Loucy (cell line): ENCODE measurements at regions not wholly inside any gene's neighbourhood (a gene's known extent, or its start where the extent isn't known, plus 50 kb on each side); places are given as distances from the start of the nearest gene placed in this dataset.

Source experiments
- H2AFZ ChIP-seq: fragments of 200-600 bp; sonication (generic); 2 replicates; pipeline ENCODE4 v1.6.0; 2016; ENCODE audit warnings: antibody characterized with exemption, mild to moderate bottlenecking, low read length, moderate library complexity
- H3F3A ChIP-seq: fragments of 200-600 bp; 2 replicates; pipeline ENCODE4 v1.6.0; 2016; ENCODE audit warnings: antibody characterized with exemption, low read depth, mild to moderate bottlenecking
- H3K27me3 ChIP-seq: fragments of 200-600 bp; sonication (generic); 2 replicates; pipeline ENCODE4 v1.6.1; 2014; ENCODE audit warnings: low read length, mild to moderate bottlenecking; ENCODE audit not compliant: insufficient read depth, poor library complexity, severe bottlenecking
- H3K36me3 ChIP-seq: fragments of 200-600 bp; sonication (generic); 2 replicates; pipeline ENCODE4 v1.6.1; 2016; ENCODE audit warnings: low read length; ENCODE audit not compliant: insufficient read depth
- H3K4me1 ChIP-seq: fragments of 200-600 bp; sonication (generic); 2 replicates; pipeline ENCODE4 v1.5.1; 2014; ENCODE audit warnings: low read length, mild to moderate bottlenecking; ENCODE audit not compliant: insufficient read depth, poor library complexity, severe bottlenecking
- H3K4me2 ChIP-seq: fragments of 200-600 bp; sonication (generic); 2 replicates; pipeline ENCODE4 v1.6.0; 2014; ENCODE audit warnings: antibody characterized with exemption, low read length, low read depth, mild to moderate bottlenecking; ENCODE audit not compliant: poor library complexity, severe bottlenecking
- H3K4me3 ChIP-seq: fragments of 200-600 bp; sonication (generic); 2 replicates; pipeline ENCODE4 v1.5.1; 2014; ENCODE audit warnings: low read length, mild to moderate bottlenecking, mixed read lengths; ENCODE audit not compliant: poor library complexity, severe bottlenecking
- H3K79me2 ChIP-seq: fragments of 200-600 bp; sonication (generic); 2 replicates; pipeline ENCODE4 v1.6.1; 2014; ENCODE audit warnings: low read length; ENCODE audit not compliant: insufficient read depth
- H3K9ac ChIP-seq: fragments of 200-600 bp; sonication (generic); 2 replicates; pipeline ENCODE4 v1.6.0; 2014; ENCODE audit warnings: mild to moderate bottlenecking, low read depth, low read length, moderate library complexity; ENCODE audit not compliant: poor library complexity, severe bottlenecking
- H3K9me2 ChIP-seq: fragments of 200-600 bp; sonication (generic); replicated peaks from 2 replicates; pipeline ENCODE4 v1.6.1; 2016; ENCODE audit warnings: low read depth, low read length, mixed read lengths
- H3K9me3 ChIP-seq: fragments of 200-600 bp; sonication (generic); 2 replicates; pipeline ENCODE4 v1.6.1; 2014; ENCODE audit warnings: mild to moderate bottlenecking, antibody characterized with exemption, low read length, low read depth; ENCODE audit not compliant: insufficient read depth
- H4K20me1 ChIP-seq: fragments of 200-600 bp; sonication (generic); 2 replicates; pipeline ENCODE4 v1.6.0; 2014; ENCODE audit warnings: antibody characterized with exemption, low read length, mild to moderate bottlenecking; ENCODE audit not compliant: insufficient read depth, poor library complexity, severe bottlenecking
- EZH2phosphoT487 ChIP-seq: fragments of 200-600 bp; IDR thresholded peaks from 2 replicates; pipeline ENCODE4 v1.6.1; 2018; ENCODE audit warnings: antibody characterized with exemption, mild to moderate bottlenecking, moderate library complexity, borderline replicate concordance
- TF ChIP-seq, protein P1 (sequence below): fragments of 200-600 bp; sonication (generic); conservative IDR thresholded peaks from 2 replicates; pipeline ENCODE4 v1.5.1; 2014; ENCODE audit warnings: mild to moderate bottlenecking, antibody characterized with exemption, low read length

DNA sequence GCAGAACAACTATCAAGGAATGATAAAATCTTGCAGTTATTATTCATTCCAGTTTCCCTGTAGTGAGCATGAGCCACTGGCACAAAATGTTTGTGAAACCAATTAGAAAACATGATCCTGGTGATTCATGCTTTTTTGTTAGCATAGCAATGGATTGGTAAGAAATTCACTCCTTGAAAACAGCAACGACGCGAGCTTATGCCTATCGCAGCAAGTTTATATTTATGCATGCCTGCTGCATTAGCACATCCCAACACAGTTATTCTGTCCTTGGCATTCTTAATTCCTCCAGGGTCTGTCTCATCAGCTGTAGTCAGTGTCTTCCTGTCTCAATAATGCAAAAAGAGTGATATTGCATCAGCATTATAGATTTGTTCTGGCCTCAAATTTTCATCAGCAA, 975.9 kb downstream of the STIM2 start:
- Histone ChIP-seq H4K20me1 (no peaks in the 10 kb centered on the region), H3K36me3 (no peaks in the 10 kb centered on the region), H3K9ac (no peak overlapping the region), H3K4me3 (no peak overlapping the region), H2AFZ (no peak overlapping the region), H3K9me2 (no peaks in the 10 kb centered on the region), H3K79me2 (no peaks in the 10 kb centered on the region), H3K4me2 (no peak overlapping the region), H3K9me3 (no peaks in the 10 kb centered on the region), H3K4me1 (no peaks in the 10 kb centered on the region), H3K27me3 (no peaks in the 10 kb centered on the region), H3F3A (no peaks in the 10 kb centered on the region)
- TF ChIP-seq, protein P1, sequence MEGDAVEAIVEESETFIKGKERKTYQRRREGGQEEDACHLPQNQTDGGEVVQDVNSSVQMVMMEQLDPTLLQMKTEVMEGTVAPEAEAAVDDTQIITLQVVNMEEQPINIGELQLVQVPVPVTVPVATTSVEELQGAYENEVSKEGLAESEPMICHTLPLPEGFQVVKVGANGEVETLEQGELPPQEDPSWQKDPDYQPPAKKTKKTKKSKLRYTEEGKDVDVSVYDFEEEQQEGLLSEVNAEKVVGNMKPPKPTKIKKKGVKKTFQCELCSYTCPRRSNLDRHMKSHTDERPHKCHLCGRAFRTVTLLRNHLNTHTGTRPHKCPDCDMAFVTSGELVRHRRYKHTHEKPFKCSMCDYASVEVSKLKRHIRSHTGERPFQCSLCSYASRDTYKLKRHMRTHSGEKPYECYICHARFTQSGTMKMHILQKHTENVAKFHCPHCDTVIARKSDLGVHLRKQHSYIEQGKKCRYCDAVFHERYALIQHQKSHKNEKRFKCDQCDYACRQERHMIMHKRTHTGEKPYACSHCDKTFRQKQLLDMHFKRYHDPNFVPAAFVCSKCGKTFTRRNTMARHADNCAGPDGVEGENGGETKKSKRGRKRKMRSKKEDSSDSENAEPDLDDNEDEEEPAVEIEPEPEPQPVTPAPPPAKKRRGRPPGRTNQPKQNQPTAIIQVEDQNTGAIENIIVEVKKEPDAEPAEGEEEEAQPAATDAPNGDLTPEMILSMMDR: no peak
- no peak for TF ChIP-seq EZH2phosphoT487

DNA sequence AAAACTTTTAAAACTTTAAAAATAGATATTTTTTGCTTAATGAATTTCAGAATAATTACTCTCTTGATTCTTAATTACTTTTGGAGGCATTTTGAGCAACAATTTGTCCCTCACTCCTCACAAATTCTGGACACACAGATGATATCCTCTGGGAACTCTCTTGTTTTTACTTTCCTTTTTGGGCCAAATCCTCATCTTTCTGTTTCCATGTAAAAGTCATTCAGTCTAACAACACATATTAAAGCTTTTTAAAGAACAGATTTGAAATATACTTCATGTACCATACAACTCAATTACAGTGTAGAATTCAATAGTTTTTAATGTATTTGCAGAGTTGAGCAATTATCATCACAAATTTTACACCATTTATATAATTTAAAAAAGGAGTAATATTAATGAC, 983.1 kb downstream of the STIM2 start:
- no peak overlapping the region for H2AFZ ChIP-seq
- H3K4me1 ChIP-seq: no peaks in the 10 kb centered on the region
- no peaks in the 10 kb centered on the region for H4K20me1 ChIP-seq
- H3K9ac ChIP-seq: no peak overlapping the region
- H3K36me3 ChIP-seq: no peaks in the 10 kb centered on the region
- H3K9me3 ChIP-seq: no peaks in the 10 kb centered on the region
- no peak overlapping the region for H3K4me2 ChIP-seq
- no peaks in the 10 kb centered on the region for H3F3A ChIP-seq
- no peaks in the 10 kb centered on the region for H3K79me2 ChIP-seq
- no peaks in the 10 kb centered on the region for H3K9me2 ChIP-seq
- H3K4me3 ChIP-seq: no peak overlapping the region
- no peak for TF ChIP-seq EZH2phosphoT487
- TF ChIP-seq, protein P1: no peak
- no peaks in the 10 kb centered on the region for H3K27me3 ChIP-seq

DNA sequence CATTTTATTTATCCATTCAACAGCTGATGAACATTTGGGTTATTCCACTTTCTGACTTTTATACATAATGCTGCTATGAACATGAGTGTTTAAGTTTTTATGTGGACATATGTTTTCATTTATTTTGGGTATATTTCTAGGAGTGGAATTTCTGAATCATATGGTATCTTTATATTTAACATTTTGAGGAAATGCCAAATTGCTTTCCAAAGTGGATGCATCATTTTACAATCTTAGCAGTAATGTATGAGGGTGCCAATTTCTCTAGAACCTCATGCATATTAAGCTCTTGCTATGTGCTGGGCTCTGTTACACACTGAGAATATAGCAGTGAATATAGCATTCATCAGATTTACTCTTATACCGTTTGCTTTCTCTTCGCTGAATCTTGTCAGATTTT, 983.7 kb downstream of the STIM2 start:
- no peaks in the 10 kb centered on the region for H3K36me3 ChIP-seq
- H3K9ac ChIP-seq: no peak overlapping the region
- H3K4me1 ChIP-seq: no peaks in the 10 kb centered on the region
- H3K9me2 ChIP-seq: no peaks in the 10 kb centered on the region
- no peaks in the 10 kb centered on the region for H3F3A ChIP-seq
- H3K4me2 ChIP-seq: no peak overlapping the region
- H3K4me3 ChIP-seq: no peak overlapping the region
- H3K9me3 ChIP-seq: no peaks in the 10 kb centered on the region
- no peaks in the 10 kb centered on the region for H4K20me1 ChIP-seq
- H2AFZ ChIP-seq: no peak overlapping the region
- TF ChIP-seq, protein P1: no peak
- no peak for TF ChIP-seq EZH2phosphoT487
- no peaks in the 10 kb centered on the region for H3K27me3 ChIP-seq
- H3K79me2 ChIP-seq: no peaks in the 10 kb centered on the region
